WTC11 (cell line): ENCODE measurements at regions not wholly inside any gene's neighbourhood (a gene's known extent, or its start where the extent isn't known, plus 50 kb on each side); places are given as distances from the start of the nearest gene placed in this dataset.

ENCODE experiments used
- ATAC-seq: fragments of 200-7000 bp; cut with Tn5 transposase; 2 replicates; pipeline ENCODE4 v1.10.0; 2021; ENCODE audit warnings: mild to moderate bottlenecking, moderate library complexity
- CTCF ChIA-PET: fragments of 300-600 bp; sonication (Branson Sonifier 250); formaldehyde crosslinking; loops from one replicate; lab custom pipeline; 2021; ENCODE audit warnings: antibody characterized with exemption; lab: Charles Lee
- POLR2A ChIA-PET: fragments of 350-600 bp; sonication (Branson Sonifier 250); formaldehyde crosslinking; loops from one replicate; lab custom pipeline; 2021; ENCODE audit warnings: antibody characterized with exemption; lab: Charles Lee
- DNase-seq: peaks from one replicate; pipeline ENCODE4 v3.0.0; 2021; ENCODE audit warnings: low spot score
- H3K27ac Mint-ChIP-seq: 2 replicates; pipeline ENCODE4 v1.8.0; 2021; ENCODE audit warnings: mixed read lengths
- H3K27me3 Mint-ChIP-seq: 2 replicates; pipeline ENCODE4 v1.8.0; 2021; ENCODE audit warnings: low read depth, mild to moderate bottlenecking, moderate library complexity, mixed read lengths
- H3K36me3 Mint-ChIP-seq: 2 replicates; pipeline ENCODE4 v1.8.0; 2021; ENCODE audit warnings: mixed read lengths
- H3K4me1 Mint-ChIP-seq: 2 replicates; pipeline ENCODE4 v1.8.0; 2022; ENCODE audit warnings: mixed read lengths
- H3K4me3 Mint-ChIP-seq: 2 replicates; pipeline ENCODE4 v1.8.0; 2021; ENCODE audit warnings: mild to moderate bottlenecking, moderate library complexity, mixed read lengths
- H3K9me3 Mint-ChIP-seq: 2 replicates; pipeline ENCODE4 v1.8.0; 2021; ENCODE audit warnings: mixed read lengths
- EMX1 ChIP-seq: fragments of 250-450 bp; sonication (Bioruptor Pico); IDR thresholded peaks from 2 replicates; pipeline ENCODE4 v1.8.0; 2021; ENCODE audit warnings: mild to moderate bottlenecking
- MYBL2 ChIP-seq: sonication (generic); formaldehyde crosslinking; IDR thresholded peaks from 2 replicates; pipeline ENCODE4 v1.8.1; 2023; ENCODE audit warnings: mild to moderate bottlenecking, moderate library complexity, missing genetic modification reagents
- NR2C2 ChIP-seq: sonication (generic); formaldehyde crosslinking; IDR thresholded peaks from 2 replicates; pipeline ENCODE4 v1.8.0; 2022; ENCODE audit warnings: mild to moderate bottlenecking, missing genetic modification reagents
- OVOL2 ChIP-seq: fragments of 250-450 bp; sonication (Bioruptor Pico); IDR thresholded peaks from 2 replicates; pipeline ENCODE4 v1.9.0; 2021; ENCODE audit warnings: mild to moderate bottlenecking, borderline replicate concordance
- RELA ChIP-seq: sonication (generic); formaldehyde crosslinking; IDR thresholded peaks from 2 replicates; pipeline ENCODE4 v1.8.1; 2022; ENCODE audit warnings: missing genetic modification reagents, mild to moderate bottlenecking, borderline replicate concordance
- TEAD1 ChIP-seq: sonication (generic); formaldehyde crosslinking; IDR thresholded peaks from 2 replicates; pipeline ENCODE4 v1.8.0; 2022; ENCODE audit warnings: mild to moderate bottlenecking, missing genetic modification reagents
- ZNF219 ChIP-seq: sonication (generic); formaldehyde crosslinking; IDR thresholded peaks from 2 replicates; pipeline ENCODE4 v1.8.0; 2023; ENCODE audit warnings: missing genetic modification reagents, mild to moderate bottlenecking, borderline replicate concordance
- ZNF232 ChIP-seq: sonication (generic); formaldehyde crosslinking; IDR thresholded peaks from 2 replicates; pipeline ENCODE4 v1.8.0; 2022; ENCODE audit warnings: mild to moderate bottlenecking, missing genetic modification reagents
- ZNF396 ChIP-seq: fragments of 250-450 bp; sonication (Bioruptor Pico); IDR thresholded peaks from 2 replicates; pipeline ENCODE4 v1.8.0; 2021; ENCODE audit warnings: mild to moderate bottlenecking, moderate library complexity, borderline replicate concordance
- ZNF423 ChIP-seq: fragments of 250-450 bp; sonication (Bioruptor Pico); IDR thresholded peaks from 2 replicates; pipeline ENCODE4 v2.1.2; 2022; ENCODE audit warnings: mild to moderate bottlenecking, moderate library complexity
- TF ChIP-seq, protein P1 (sequence below): sonication (generic); formaldehyde crosslinking; IDR thresholded peaks from 2 replicates; pipeline ENCODE4 v1.8.1; 2022; ENCODE audit warnings: missing genetic modification reagents, borderline replicate concordance
- TF ChIP-seq, protein P2 (sequence below): sonication (generic); formaldehyde crosslinking; IDR thresholded peaks from 2 replicates; pipeline ENCODE4 v1.8.1; 2022; ENCODE audit warnings: low read depth, mild to moderate bottlenecking, moderate library complexity, missing genetic modification reagents, borderline replicate concordance
- TF ChIP-seq, protein P3 (sequence below): fragments of 250-450 bp; sonication (Bioruptor Pico); IDR thresholded peaks from 2 replicates; pipeline ENCODE4 v1.9.0; 2021; ENCODE audit warnings: mild to moderate bottlenecking
- TF ChIP-seq, protein P4 (sequence below): sonication (generic); formaldehyde crosslinking; IDR thresholded peaks from 2 replicates; pipeline ENCODE4 v1.8.0; 2022; ENCODE audit warnings: missing genetic modification reagents
- TF ChIP-seq, protein P5 (sequence below): sonication (generic); formaldehyde crosslinking; IDR thresholded peaks from 2 replicates; pipeline ENCODE4 v1.8.0; 2022; ENCODE audit warnings: mild to moderate bottlenecking, missing genetic modification reagents
- TF ChIP-seq, protein P6 (sequence below): fragments of 200-600 bp; IDR thresholded peaks from 2 replicates; pipeline ENCODE4 v1.8.0; 2022; ENCODE audit warnings: antibody characterized with exemption
- TF ChIP-seq, protein P7 (sequence below): sonication (generic); formaldehyde crosslinking; IDR thresholded peaks from 2 replicates; pipeline ENCODE4 v1.8.1; 2023; ENCODE audit warnings: mild to moderate bottlenecking, missing genetic modification reagents, borderline replicate concordance
- TF ChIP-seq, protein P8 (sequence below): sonication (generic); formaldehyde crosslinking; conservative IDR thresholded peaks from 2 replicates; pipeline ENCODE4 v1.8.1; 2023; ENCODE audit warnings: mild to moderate bottlenecking, low read depth, missing genetic modification reagents, moderate library complexity

DNA sequence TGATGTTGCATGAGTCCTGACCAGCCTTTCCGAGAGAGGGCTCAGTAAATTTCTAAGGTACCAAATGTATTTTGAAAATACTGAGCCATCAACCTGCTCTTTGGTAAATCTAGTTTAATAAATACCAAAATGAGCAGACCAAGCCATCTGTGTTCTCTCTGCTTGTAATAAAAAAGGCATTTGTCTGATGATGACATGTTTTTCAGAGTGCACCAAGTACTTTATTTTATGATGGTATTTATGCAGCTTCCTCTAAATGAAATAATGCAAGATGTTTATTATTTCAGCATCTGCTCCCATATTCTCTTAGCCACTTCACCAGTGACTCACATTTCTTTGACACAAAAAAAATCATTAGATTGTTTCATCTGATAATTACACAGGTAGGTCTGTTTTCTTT, 700.5 kb downstream of the TRIML1 start (continued):
- TF ChIP-seq, protein P1, sequence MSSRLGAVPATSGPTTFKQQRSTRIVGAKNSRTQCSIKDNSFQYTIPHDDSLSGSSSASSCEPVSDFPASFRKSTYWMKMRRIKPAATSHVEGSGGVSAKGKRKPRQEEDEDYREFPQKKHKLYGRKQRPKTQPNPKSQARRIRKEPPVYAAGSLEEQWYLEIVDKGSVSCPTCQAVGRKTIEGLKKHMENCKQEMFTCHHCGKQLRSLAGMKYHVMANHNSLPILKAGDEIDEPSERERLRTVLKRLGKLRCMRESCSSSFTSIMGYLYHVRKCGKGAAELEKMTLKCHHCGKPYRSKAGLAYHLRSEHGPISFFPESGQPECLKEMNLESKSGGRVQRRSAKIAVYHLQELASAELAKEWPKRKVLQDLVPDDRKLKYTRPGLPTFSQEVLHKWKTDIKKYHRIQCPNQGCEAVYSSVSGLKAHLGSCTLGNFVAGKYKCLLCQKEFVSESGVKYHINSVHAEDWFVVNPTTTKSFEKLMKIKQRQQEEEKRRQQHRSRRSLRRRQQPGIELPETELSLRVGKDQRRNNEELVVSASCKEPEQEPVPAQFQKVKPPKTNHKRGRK (CRISPR knock-in tag): no peak
- TF ChIP-seq RELA (CRISPR knock-in tag): no peak
- no peak for TF ChIP-seq ZNF219 (CRISPR knock-in tag)
- no peak for TF ChIP-seq OVOL2 (CRISPR knock-in tag)
- TF ChIP-seq, protein P2, sequence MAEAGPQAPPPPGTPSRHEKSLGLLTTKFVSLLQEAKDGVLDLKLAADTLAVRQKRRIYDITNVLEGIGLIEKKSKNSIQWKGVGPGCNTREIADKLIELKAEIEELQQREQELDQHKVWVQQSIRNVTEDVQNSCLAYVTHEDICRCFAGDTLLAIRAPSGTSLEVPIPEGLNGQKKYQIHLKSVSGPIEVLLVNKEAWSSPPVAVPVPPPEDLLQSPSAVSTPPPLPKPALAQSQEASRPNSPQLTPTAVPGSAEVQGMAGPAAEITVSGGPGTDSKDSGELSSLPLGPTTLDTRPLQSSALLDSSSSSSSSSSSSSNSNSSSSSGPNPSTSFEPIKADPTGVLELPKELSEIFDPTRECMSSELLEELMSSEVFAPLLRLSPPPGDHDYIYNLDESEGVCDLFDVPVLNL (CRISPR knock-in tag): no peak
- TF ChIP-seq, protein P3, sequence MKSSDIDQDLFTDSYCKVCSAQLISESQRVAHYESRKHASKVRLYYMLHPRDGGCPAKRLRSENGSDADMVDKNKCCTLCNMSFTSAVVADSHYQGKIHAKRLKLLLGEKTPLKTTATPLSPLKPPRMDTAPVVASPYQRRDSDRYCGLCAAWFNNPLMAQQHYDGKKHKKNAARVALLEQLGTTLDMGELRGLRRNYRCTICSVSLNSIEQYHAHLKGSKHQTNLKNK (CRISPR knock-in tag): no peak
- TF ChIP-seq, protein P4, sequence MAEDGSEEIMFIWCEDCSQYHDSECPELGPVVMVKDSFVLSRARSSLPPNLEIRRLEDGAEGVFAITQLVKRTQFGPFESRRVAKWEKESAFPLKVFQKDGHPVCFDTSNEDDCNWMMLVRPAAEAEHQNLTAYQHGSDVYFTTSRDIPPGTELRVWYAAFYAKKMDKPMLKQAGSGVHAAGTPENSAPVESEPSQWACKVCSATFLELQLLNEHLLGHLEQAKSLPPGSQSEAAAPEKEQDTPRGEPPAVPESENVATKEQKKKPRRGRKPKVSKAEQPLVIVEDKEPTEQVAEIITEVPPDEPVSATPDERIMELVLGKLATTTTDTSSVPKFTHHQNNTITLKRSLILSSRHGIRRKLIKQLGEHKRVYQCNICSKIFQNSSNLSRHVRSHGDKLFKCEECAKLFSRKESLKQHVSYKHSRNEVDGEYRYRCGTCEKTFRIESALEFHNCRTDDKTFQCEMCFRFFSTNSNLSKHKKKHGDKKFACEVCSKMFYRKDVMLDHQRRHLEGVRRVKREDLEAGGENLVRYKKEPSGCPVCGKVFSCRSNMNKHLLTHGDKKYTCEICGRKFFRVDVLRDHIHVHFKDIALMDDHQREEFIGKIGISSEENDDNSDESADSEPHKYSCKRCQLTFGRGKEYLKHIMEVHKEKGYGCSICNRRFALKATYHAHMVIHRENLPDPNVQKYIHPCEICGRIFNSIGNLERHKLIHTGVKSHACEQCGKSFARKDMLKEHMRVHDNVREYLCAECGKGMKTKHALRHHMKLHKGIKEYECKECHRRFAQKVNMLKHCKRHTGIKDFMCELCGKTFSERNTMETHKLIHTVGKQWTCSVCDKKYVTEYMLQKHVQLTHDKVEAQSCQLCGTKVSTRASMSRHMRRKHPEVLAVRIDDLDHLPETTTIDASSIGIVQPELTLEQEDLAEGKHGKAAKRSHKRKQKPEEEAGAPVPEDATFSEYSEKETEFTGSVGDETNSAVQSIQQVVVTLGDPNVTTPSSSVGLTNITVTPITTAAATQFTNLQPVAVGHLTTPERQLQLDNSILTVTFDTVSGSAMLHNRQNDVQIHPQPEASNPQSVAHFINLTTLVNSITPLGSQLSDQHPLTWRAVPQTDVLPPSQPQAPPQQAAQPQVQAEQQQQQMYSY (CRISPR knock-in tag): no peak
- TF ChIP-seq, protein P5, sequence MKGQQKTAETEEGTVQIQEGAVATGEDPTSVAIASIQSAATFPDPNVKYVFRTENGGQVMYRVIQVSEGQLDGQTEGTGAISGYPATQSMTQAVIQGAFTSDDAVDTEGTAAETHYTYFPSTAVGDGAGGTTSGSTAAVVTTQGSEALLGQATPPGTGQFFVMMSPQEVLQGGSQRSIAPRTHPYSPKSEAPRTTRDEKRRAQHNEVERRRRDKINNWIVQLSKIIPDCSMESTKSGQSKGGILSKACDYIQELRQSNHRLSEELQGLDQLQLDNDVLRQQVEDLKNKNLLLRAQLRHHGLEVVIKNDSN (CRISPR knock-in tag): no peak
- TF ChIP-seq EMX1: no peak
- no peak for TF ChIP-seq MYBL2
- TF ChIP-seq, all 79 proteins: peak for 0

DNA sequence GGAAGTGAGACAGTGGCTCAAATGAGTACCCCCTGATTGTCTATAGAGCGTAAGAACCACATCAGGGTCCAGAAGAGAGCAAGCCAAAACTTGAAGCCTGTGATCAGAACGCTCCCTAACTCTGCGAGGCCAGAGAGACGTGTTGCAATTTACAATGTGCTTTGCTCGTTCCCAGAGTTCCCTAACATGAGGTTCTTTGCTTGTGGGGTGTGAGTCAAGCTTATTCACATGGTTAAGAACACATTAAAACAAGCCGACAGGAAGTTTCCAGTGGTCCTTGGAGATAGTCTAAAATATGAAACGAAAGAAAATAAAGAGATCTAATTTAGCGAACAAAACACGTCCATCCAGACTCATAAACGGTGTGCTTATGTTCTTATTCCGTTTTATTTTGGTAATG, 702.3 kb downstream of the TRIML1 start:
- no peak for DNase-seq
- TF ChIP-seq, protein P6, sequence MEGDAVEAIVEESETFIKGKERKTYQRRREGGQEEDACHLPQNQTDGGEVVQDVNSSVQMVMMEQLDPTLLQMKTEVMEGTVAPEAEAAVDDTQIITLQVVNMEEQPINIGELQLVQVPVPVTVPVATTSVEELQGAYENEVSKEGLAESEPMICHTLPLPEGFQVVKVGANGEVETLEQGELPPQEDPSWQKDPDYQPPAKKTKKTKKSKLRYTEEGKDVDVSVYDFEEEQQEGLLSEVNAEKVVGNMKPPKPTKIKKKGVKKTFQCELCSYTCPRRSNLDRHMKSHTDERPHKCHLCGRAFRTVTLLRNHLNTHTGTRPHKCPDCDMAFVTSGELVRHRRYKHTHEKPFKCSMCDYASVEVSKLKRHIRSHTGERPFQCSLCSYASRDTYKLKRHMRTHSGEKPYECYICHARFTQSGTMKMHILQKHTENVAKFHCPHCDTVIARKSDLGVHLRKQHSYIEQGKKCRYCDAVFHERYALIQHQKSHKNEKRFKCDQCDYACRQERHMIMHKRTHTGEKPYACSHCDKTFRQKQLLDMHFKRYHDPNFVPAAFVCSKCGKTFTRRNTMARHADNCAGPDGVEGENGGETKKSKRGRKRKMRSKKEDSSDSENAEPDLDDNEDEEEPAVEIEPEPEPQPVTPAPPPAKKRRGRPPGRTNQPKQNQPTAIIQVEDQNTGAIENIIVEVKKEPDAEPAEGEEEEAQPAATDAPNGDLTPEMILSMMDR: no peak
- no peak for TF ChIP-seq NR2C2
- no peak for TF ChIP-seq RELA (CRISPR knock-in tag)
- no peak for TF ChIP-seq ZNF396
- TF ChIP-seq, protein P7, sequence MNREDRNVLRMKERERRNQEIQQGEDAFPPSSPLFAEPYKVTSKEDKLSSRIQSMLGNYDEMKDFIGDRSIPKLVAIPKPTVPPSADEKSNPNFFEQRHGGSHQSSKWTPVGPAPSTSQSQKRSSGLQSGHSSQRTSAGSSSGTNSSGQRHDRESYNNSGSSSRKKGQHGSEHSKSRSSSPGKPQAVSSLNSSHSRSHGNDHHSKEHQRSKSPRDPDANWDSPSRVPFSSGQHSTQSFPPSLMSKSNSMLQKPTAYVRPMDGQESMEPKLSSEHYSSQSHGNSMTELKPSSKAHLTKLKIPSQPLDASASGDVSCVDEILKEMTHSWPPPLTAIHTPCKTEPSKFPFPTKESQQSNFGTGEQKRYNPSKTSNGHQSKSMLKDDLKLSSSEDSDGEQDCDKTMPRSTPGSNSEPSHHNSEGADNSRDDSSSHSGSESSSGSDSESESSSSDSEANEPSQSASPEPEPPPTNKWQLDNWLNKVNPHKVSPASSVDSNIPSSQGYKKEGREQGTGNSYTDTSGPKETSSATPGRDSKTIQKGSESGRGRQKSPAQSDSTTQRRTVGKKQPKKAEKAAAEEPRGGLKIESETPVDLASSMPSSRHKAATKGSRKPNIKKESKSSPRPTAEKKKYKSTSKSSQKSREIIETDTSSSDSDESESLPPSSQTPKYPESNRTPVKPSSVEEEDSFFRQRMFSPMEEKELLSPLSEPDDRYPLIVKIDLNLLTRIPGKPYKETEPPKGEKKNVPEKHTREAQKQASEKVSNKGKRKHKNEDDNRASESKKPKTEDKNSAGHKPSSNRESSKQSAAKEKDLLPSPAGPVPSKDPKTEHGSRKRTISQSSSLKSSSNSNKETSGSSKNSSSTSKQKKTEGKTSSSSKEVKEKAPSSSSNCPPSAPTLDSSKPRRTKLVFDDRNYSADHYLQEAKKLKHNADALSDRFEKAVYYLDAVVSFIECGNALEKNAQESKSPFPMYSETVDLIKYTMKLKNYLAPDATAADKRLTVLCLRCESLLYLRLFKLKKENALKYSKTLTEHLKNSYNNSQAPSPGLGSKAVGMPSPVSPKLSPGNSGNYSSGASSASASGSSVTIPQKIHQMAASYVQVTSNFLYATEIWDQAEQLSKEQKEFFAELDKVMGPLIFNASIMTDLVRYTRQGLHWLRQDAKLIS (CRISPR knock-in tag): no peak
- no peak for TF ChIP-seq TEAD1 (CRISPR knock-in tag)
- TF ChIP-seq, protein P8, sequence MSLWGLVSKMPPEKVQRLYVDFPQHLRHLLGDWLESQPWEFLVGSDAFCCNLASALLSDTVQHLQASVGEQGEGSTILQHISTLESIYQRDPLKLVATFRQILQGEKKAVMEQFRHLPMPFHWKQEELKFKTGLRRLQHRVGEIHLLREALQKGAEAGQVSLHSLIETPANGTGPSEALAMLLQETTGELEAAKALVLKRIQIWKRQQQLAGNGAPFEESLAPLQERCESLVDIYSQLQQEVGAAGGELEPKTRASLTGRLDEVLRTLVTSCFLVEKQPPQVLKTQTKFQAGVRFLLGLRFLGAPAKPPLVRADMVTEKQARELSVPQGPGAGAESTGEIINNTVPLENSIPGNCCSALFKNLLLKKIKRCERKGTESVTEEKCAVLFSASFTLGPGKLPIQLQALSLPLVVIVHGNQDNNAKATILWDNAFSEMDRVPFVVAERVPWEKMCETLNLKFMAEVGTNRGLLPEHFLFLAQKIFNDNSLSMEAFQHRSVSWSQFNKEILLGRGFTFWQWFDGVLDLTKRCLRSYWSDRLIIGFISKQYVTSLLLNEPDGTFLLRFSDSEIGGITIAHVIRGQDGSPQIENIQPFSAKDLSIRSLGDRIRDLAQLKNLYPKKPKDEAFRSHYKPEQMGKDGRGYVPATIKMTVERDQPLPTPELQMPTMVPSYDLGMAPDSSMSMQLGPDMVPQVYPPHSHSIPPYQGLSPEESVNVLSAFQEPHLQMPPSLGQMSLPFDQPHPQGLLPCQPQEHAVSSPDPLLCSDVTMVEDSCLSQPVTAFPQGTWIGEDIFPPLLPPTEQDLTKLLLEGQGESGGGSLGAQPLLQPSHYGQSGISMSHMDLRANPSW: no peak
- TF ChIP-seq ZNF423 (CRISPR knock-in tag): no peak
- no peak for TF ChIP-seq OVOL2 (CRISPR knock-in tag)
- TF ChIP-seq ZNF232: no peak
- TF ChIP-seq, protein P2 (CRISPR knock-in tag): no peak
- POLR2A ChIA-PET: no interaction called here
- H3K4me1 Mint-ChIP-seq: peaks cover 10% of the 10 kb centered on the region
- H3K4me3 Mint-ChIP-seq: no peak overlapping the region
- no peaks in the 10 kb centered on the region for H3K36me3 Mint-ChIP-seq
- no peak overlapping the region for H3K27ac Mint-ChIP-seq
- no peaks in the 10 kb centered on the region for H3K27me3 Mint-ChIP-seq
- CTCF ChIA-PET: no interaction called here
- no peak for ATAC-seq
- peaks cover 6% of the 10 kb centered on the region for H3K9me3 Mint-ChIP-seq
